ENCODE measurements at regions not wholly inside any gene's neighbourhood (a gene's known extent, or its start where the extent isn't known, plus 50 kb on each side); places are given as distances from the start of the nearest gene placed in this dataset.
"Not testable (repeated sequence)": the region's sequence is repeated elsewhere in the genome, so short reads cannot be mapped to it uniquely, and the experiment has no call there.

DNA sequence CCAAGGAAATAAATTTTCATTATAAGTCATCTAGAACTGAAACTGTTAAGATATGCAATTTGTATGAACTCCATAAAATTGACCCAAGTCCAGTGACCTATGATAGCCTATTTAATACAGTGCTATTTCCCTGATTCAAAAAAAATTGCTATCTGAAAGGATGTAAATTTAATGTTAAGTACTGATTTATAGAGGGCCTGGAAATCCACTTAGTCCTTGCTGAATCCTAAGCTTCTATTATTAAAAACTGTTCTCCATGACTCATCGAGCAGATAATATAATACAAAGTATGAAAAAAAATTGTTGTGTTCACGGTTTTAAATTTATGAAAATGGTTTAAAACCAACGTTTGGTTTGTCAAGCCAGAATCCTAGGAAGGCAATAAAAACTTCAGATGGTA lies 704.8 kb upstream of the AADAT start:
- no peak for DNase-seq
- ATAC-seq: no peak

DNA sequence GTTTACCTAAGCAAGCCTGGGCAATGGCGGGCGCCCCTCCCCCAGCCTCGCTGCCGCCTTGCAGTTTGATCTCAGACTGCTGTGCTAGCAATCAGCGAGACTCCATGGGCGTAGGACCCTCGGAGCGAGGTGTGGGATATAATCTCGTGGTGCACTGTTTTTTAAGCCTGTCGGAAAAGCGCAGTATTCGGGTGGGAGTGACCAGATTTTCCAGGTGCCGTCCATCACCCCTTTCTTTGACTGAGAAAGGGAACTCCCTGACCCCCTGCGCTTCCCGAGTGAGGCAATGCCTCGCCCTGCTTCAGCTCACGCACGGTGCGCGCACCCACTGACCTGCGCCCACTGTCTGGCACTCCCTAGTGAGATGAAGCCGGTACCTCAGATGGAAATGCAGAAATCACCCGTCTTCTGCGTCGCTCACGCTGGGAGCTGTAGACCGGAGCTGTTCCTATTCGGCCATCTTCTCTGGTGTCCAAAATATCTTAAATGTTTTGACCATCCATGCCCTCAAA lies 698.8 kb upstream of the AADAT start:
- DNase-seq, ATAC-seq: not testable (repeated sequence)

DNA sequence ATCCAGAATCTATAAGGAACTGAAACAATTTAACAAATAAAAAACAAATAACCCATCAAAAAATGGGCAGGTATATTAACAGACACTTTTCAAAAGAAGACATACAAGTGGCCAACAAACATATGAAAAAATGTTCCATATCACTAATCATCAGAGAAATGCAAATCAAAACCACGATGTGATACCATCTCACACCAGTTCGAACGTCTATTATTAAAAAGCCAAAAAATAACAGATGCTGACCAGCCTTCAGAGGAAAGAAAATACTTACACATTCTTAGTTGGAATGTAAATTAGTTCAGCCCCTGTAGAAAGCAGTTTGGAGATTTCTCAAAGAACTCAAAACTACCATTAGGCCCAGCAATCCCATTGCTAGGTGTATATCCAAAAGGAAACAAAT lies 687.9 kb upstream of the AADAT start:
- DNase-seq: no peak
- no peak for ATAC-seq

DNA sequence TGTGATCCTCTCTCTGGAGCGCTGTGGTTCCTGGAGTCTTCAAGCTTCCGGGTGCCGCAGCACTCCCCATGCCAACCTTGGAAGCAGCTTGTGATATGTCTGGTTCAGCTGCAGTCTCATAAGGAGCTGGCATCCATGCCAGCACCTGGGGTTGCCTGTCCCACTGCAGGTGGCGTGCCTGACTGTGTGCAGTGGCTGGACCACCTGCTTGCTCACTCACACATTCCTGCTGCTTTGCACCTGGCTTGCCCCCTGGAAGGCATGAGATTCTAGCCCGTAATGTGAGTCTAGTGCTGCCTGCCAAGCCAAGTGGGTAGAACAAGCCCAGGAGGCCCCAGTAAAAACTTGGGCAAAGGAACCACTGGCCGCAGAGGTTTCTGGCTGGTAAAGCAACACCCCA lies 687.2 kb upstream of the AADAT start:
- no peak for DNase-seq
- ATAC-seq: no peak

DNA sequence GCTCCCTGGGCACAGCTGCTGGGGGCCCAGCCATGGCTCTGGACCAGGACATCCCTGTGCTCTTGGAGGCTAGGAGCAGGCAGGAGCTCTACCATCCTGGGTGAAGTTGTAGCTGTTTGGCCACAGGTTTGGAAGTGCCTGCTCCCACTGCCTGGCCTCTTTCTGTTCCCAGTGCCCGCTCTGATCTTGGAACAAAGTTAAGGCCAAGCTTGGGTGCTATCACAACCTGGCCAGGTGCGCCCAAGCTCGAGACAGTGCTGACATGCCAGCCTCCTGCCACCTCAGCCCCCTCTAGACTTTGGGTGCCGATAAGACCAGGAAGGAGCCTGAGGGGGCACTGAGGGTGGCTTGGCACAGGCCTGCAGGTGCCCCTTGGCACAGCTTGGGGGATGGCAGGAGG lies 686.1 kb upstream of the AADAT start:
- ATAC-seq (no peak), DNase-seq (no peak)

DNA sequence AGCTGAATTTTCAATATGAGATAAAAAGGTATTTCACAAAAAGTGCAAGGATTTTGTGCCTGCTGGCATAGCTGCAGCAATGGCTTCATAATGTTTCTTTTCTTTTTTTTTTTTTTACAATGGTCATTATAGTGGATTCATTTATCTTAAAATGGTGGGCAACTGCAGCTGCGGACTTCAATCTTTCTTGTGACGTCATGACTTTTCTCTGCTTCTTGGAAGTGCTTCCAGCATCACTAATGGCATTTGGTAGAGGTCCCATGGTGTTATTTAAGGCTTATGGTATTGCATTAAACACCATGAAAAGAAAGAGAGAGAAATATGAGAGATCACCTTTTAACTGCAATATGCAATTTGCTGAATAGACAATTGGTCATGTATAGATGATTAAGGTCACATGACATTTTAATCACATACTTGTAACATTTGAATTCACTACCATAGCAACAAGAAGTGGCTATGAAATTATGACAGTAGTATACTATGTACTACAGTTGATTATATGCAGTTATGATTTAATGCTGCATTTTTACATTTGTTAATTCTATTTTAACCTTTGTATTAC lies 684.0 kb upstream of the AADAT start:
- ATAC-seq: no peak
- DNase-seq: no peak

DNA sequence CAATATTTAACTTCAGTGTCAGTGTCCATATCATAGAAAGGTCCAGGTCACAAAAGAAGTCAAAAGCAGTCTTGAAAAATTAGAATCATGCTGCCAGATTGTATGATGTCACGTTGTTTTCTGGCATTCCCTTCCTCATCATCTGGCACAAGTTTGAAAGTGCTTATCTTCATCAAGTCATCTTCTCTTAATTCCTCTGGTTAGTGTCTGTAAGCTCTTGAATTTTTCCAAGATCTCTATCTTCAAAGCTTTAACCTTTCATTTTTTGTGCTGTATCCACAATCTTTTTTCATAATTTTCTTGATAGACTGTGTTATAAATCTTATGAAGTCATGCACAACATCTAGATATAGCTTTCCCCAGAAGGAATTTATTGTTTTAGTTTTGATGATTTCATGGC lies 682.7 kb upstream of the AADAT start:
- DNase-seq: no peak
- no peak for ATAC-seq

DNA sequence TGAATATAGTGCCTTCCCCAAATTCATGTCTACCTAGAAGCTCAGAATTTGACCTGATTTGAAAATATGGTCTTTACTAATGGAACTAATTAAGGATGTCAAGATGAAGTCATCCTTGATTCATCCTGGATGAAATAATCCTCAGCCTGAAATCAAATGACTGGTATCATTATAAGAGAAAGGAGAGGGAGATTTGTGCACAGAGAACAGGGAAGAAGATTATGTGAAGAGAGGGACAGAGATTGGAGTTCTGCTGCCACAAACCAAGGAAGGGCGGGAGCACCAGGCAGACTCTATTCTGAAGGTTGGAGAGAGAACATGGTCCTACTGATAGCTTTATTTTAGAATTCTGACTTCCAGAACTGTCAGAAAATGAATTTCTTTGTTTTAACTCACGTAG lies 680.9 kb upstream of the AADAT start:
- DNase-seq: no peak
- ATAC-seq: no peak

DNA sequence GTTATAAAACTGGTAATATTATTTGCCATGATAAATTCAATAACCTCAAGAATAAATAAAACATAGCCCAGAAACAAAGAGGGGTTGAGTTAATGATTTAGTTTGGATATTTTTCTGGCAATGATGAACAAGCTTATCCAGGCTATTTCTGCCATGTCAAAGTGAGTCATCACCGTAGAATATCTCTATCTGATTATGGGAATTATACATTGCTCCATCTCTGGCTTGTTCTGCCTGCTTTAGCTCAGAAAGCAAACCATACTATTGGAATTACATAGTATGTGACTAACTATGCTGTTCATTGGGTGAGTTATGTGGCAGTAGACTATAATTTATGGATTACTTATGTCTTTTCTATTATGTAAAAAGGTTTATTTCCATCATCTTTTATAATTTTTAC lies 680.1 kb upstream of the AADAT start:
- DNase-seq (no peak), ATAC-seq (no peak)

DNA sequence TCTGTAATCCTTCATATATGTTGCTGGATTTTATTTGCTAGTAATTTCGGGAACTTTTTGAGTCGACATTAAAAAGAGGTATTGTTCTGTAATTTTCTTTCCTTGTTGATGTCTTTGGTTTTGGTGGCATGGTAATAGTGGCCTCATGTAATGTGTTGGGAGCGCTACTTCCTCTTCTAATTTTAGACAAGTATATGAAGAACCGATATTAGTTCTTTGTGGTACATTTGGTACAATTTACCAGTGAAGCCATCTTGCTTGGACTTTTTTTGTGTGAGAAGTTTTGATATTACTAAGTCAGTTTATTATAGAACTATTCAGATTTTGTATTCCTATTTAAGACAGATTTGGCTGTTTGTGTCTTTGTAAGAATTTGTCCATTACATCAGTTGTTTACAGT lies 669.2 kb upstream of the AADAT start:
- no peak for ATAC-seq
- DNase-seq: no peak

DNA sequence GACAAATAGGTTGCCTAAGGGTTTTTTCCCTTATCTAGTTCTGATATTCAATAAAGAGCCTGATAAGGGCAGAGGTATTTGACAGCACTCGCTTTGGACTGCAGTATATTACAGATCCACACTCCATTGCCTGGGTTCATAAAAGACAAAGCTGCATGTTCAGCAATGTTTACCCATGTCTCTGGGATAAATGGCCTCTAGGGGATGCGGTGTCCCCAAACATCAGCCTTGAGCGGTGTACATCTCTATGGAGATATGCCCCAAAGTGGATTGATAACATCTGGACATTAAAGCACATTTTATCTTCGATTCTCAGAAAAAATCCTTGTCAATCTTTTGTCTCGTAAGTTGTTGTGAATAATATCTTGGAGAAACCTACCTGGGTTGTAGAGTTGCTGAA lies 660.8 kb upstream of the AADAT start:
- no peak for ATAC-seq
- no peak for DNase-seq

DNA sequence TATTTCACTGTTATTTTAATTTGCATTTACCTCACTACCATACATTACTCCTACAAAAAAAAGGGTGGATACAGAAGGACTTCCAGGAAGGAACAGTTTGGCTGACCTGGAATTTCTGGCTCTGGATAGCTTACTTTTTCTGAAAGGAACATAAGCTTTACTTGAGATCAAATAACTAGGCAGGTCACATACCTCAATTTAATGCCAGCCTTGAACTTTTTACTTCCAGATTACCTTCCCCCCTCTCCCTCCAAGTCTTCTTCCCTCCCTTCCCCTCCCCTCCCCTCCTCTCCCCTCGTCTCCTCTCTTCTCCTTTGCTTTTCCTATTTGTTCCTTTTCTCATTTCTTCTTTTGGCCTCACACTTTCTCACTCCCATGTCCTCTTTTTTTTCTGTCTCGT lies 659.2 kb upstream of the AADAT start:
- no peak for DNase-seq
- no peak for ATAC-seq

DNA sequence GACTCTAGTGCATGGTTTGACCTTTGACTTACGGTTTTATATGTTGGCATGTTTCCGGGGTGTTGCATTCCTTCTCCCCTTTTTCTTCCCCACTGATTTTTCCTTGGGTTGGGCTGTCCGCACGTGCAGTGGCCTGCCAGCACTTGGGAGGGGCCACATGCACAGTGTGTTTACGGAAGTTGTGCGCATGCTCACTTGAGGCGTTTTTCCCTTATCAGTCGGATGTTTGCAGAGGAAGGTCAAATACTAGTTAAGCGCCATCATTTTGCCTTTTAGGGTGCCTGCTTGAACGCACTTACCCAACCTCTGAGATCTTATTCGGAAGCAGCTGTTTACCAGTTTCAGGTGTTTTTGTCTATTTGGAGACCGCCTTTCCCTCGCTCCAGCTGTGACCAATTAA lies 653.9 kb upstream of the AADAT start:
- no peak for ATAC-seq
- DNase-seq: no peak

DNA sequence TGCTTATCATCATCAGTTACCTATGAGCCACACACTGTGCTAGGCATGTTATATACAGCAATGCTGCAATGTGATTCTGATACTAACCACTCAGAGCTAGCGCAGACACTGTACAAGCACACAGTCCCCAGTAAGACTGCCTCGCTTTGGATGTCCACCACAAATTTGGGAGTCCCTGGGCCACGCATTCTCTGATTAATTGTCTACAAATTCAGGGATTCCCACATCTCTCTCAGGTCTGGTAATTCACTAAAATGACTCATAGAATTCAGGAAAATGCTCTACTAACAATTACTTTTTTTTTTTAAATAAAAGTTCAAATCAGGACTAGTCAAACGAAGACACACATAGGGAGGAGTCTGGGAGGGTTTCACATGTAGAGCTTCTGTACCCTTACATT lies 652.1 kb upstream of the AADAT start:
- ATAC-seq (no peak), DNase-seq (no peak)

DNA sequence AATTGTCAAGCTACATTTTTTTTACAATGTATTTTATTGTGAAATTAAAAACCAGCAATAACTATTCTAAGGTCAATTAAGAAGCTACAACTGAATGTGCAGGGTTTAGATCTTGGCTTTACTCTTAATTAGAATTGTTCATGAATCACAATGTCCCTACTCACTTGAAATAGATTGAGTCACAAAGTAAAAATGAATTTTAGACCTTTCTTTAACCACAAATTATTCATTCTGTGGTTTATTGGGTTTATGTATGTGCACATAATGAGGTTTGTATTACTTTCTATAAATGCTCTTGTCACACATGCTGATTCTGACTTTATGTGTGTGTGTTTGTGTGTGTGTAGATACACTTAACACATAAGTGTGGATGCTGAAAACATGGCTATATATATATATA lies 647.0 kb upstream of the AADAT start:
- DNase-seq: no peak
- ATAC-seq: no peak

DNA sequence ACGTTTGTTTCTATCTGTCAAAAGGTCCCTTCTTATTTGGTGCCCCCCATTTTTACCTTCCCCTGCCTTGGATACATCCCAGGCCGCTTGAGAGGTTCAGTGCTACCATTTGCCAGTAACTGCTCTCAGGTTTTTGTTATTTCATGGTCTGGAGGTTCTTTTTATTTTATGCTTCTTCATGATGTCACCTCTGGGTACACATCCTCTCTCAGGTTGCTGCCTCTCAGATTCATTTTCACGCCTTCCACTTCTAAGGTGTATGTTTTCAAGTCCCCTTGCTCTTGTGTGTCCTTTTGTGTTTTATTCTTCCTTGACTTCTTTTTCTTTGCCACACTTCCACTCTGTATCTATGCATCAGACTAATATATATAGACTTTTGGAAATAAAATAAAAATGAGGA lies 640.1 kb upstream of the AADAT start:
- ATAC-seq (no peak), DNase-seq (no peak)

DNA sequence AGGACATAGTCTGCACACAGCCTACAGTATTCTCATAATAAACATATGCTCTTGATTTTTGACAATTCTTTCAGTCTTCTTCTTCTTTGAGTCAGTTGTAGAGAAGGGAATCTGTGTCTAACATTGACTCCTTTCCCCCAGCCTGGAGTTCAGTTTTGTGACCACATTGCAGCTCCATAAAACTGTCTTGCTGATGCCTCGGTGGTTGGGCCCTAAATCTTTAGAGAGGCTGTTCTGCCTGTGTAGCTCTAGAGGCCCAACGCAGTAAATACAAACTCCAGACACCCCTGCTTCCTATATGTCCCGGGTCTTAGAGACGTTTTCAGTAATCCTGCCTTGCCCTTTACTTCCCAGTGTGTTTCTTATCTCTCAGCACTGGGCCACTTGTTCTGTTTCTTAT lies 639.5 kb upstream of the AADAT start:
- ATAC-seq (no peak), DNase-seq (no peak)

DNA sequence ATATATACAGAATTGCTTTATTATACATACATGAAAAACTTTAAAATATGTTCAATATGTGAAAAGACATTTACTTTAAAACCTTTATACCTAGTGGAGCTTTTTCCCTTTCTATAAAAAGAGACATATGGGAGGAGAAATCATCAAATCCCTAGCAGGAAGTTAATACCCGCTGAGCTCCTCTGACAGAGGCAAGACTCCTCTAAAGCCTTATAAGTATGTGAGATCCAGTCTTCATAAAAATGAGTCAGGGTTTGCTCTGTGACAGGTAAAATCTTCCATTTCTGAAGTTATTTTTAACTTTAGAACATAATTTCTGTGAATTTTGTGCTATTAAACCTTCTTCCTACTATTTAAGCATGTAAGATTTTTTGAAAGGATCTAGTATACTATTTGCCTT lies 634.4 kb upstream of the AADAT start:
- ATAC-seq: no peak
- no peak for DNase-seq

DNA sequence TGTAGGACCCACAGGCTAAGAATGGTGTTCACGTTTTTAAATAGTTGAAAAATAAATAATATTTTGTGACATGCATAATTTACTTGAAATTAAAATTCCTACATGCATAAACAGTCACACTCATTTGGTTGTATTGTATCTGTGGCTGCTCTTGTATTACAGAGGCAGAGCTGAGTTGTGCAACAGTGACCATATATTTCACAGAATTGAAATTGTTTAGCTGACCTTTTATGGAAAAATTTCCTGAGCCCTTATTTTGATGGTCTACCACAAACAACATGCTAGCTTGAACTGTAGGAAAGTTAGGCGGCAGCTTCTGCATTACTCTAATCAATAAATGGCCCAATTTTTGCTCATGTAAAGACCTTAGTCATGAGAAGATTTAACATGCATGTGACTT lies 633.4 kb upstream of the AADAT start:
- ATAC-seq (no peak), DNase-seq (no peak)

DNA sequence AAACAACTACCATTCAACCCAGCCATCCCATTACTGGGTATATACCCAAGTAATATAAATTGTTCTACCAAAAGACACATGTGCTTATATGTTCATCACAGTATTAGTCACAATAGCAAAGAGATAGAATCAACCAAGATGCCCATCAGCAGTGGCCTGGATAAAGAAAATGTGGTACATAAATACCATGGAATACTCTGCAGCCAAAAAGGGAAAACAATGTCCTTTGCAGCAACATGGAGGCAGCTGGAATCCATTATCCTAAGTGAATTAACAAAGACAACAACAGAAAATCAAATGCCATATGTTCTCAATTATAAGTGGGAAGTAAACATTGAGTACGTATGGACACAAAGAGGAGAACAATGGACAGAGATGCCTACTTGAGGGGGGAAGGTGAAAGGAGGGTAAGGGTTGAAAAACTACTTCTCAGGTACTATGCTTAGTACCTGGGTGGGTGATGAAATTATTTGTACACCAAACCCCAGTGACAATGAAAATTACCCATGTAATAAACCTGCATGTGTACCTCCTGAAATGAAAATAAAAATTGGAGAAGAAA lies 632.1 kb upstream of the AADAT start:
- DNase-seq (no peak), ATAC-seq (no peak)

DNA sequence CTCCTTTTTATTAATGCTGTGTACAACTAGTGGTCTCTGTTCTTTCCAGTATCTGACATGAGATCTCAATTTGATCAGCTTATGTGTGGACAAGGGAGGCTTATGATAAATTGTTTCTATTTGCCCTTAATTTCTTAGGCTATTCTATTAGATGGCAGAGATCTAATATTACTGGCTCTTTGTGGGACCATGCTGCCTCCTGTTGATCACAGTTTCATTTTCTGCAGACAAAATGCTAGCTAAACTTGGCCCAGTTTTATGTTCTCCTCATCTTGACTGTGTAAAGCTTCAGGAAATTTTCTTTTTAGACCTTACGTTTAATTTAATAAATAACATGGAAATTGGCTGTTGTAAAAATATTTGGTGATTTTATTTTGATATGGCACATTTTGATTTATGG lies 627.1 kb upstream of the AADAT start:
- ATAC-seq (no peak), DNase-seq (no peak)

DNA sequence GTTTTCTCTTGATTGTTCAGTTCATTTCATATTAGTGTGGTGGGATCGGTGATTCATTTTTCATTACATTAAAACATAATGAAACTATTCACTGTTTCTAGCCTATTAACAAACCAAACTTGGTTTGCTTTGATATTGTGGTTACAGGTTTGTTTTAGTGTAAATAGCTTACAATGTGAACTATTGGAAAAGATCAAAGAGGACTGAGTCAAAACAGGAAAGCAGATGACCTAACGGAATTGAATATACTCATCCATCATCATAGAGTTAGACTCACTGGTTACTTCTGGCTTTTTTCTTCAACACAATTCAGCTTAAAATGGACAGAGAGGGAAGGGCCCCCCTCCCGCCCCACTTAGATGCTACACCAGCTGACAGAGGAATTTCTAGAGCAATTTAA lies 616.2 kb upstream of the AADAT start:
- DNase-seq (no peak), ATAC-seq (no peak)

DNA sequence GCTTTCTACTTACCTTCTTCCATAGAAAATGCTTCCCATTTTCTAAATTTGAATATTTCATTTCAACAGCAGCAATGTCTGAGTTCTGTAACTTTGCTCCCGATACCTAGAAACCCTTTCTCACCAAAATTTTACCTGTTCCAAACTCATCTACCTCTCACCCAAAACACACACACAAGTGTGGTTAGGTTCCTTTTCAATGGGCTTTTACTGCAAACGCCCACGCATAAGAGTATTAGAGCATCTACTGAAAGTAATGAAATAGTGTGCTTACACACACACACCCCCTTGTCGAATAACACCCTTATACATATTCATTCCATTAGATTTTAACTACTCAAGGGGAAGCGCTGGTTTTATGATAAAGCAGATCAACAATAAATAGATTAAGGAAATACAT lies 610.3 kb upstream of the AADAT start:
- ATAC-seq (no peak), DNase-seq (no peak)

DNA sequence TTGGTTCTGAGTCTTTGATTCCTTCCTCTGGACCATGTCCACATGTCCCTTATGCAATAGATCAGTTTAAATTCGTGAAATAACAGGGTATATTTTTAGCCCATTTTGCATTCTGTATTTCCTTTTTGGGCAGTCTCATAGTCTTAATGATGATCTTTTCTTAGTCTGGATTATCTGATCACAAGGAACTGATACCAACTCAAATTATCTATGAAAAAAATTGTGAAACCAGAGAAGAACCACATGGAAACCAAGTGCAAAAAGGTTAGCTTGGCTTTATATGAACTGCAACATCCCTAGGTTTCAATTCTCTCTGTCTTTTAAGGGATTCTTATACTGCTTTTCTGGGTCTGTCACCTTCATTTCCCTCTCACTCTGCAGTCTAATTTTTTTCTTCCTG lies 608.6 kb upstream of the AADAT start:
- ATAC-seq (no peak), DNase-seq (no peak)

DNA sequence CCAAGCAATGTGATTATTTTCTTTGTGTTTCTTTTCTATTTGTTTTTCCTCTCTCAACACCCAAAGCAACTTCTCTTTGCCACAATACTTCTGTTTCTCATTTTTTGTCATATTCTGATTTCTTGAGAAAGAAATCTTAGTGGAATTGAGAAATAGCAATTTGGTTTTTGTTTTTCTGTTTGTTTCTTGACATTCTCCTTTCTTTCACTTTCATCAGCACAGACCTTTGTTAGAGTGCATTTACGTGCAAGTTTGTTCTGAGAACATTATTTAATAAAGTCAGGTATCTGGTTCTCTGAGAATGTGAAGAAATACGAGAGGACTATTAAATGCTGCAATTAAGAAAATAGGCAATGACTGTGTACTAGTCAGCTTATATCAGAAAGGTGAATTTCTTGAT lies 608.1 kb upstream of the AADAT start:
- ATAC-seq (no peak), DNase-seq (no peak)

All from stimulated activated naive CD8-positive, alpha-beta T cell treated with anti-CD3 and anti-CD28 coated beads, Interleukin-15, Interleukin-2, amounts not matched to agents 100 U/mL and 50 U/mL, for 24 hours (primary cell).